ENCODE measurements at regions not wholly inside any gene's neighbourhood (a gene's known extent, or its start where the extent isn't known, plus 50 kb on each side); places are given as distances from the start of the nearest gene placed in this dataset.
A peak's percentile ranks its signal among the peaks of the same experiment; 100 is the strongest.

DNA sequence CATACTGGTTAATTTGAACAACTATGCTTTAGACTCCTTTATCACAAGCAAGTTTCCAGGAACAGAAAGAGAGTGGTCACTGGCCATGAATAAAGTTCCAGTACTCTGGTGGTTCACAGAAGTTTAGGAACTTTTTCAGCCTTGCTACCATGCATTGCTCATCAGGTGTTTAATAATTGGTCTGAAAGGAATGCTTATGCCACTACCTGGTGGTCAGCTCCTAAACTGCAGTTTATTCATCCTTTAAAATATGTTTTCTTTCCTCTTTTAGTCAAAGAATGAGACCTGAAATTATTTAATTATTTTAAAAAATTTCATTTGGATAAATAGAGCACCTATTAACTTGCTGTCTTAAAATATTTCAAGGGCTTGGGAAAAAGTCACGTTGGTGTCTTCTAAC is 260.1 kb upstream of the OR4E1 start:
- Histone ChIP-seq H2AFZ (ENCODE audit: low read length) (peak overlapping the region; percentile 9; the same call in 1 of the 2 replicates), H3K27me3 (ENCODE audit: insufficient read depth, low read length, poor library complexity, severe bottlenecking) (no peaks in the 10 kb centered on the region), H3K9ac (ENCODE audit: low read depth, low read length, poor library complexity, severe bottlenecking) (no peak overlapping the region), H3F3A (ENCODE audit: low read depth) (no peaks in the 10 kb centered on the region), H4K20me1 (ENCODE audit: insufficient read depth, low read length, poor library complexity, severe bottlenecking) (no peaks in the 10 kb centered on the region), H3K9me3 (ENCODE audit: insufficient read depth, low read depth, low read length) (no peaks in the 10 kb centered on the region), H3K36me3 (ENCODE audit: insufficient read depth, low read length) (no peaks in the 10 kb centered on the region), H3K4me3 (ENCODE audit: low read length, poor library complexity, severe bottlenecking) (no peak overlapping the region), H3K4me1 (ENCODE audit: insufficient read depth, low read length, poor library complexity, severe bottlenecking) (peaks cover 29% of the 10 kb centered on the region), H3K4me2 (ENCODE audit: low read depth, low read length, poor library complexity, severe bottlenecking) (no peak overlapping the region), H3K79me2 (ENCODE audit: insufficient read depth, low read length) (no peaks in the 10 kb centered on the region), H3K9me2 (replicated peaks; ENCODE audit: low read depth, low read length) (no peaks in the 10 kb centered on the region)
- TF ChIP-seq CTCF (conservative IDR thresholded peaks at IDR 0.05; ENCODE audit: low read length) (peak; percentile 79), EZH2phosphoT487 (IDR thresholded peaks at IDR 0.05; ENCODE audit: borderline replicate concordance) (no peak)

GRCh38 chr14:21924479-21924878 is 250.9 kb upstream of the OR4E1 start:
- peaks cover 53% of the 10 kb centered on the region for H3K4me1 ChIP-seq (ENCODE audit: insufficient read depth, low read length, poor library complexity, severe bottlenecking)
- H2AFZ ChIP-seq (ENCODE audit: low read length): no peak overlapping the region
- TF ChIP-seq CTCF (conservative IDR thresholded peaks at IDR 0.05; ENCODE audit: low read length): peak; percentile 46
- TF ChIP-seq EZH2phosphoT487 (IDR thresholded peaks at IDR 0.05; ENCODE audit: borderline replicate concordance): no peak
- no peaks in the 10 kb centered on the region for H3K79me2 ChIP-seq (ENCODE audit: insufficient read depth, low read length)
- H3K27me3 ChIP-seq (ENCODE audit: insufficient read depth, low read length, poor library complexity, severe bottlenecking): no peaks in the 10 kb centered on the region
- H3K36me3 ChIP-seq (ENCODE audit: insufficient read depth, low read length): no peaks in the 10 kb centered on the region
- H3K4me2 ChIP-seq (ENCODE audit: low read depth, low read length, poor library complexity, severe bottlenecking): peak overlapping the region; percentile 99
- H3K9ac ChIP-seq (ENCODE audit: low read depth, low read length, poor library complexity, severe bottlenecking): peak overlapping the region; percentile 96
- H3F3A ChIP-seq (ENCODE audit: low read depth): peaks cover 18% of the 10 kb centered on the region
- peaks cover 6% of the 10 kb centered on the region; the same call in 1 of the 2 replicates for H3K9me3 ChIP-seq (ENCODE audit: insufficient read depth, low read depth, low read length)
- H3K9me2 ChIP-seq (replicated peaks; ENCODE audit: low read depth, low read length): no peaks in the 10 kb centered on the region
- peak overlapping the region; percentile 74 for H3K4me3 ChIP-seq (ENCODE audit: low read length, poor library complexity, severe bottlenecking)
- H4K20me1 ChIP-seq (ENCODE audit: insufficient read depth, low read length, poor library complexity, severe bottlenecking): no peaks in the 10 kb centered on the region

- no peak overlapping the region; the same call in 1 of the 2 replicates for H2AFZ ChIP-seq (ENCODE audit: low read length)
- H3K79me2 ChIP-seq (ENCODE audit: insufficient read depth, low read length): no peaks in the 10 kb centered on the region
- peaks cover 56% of the 10 kb centered on the region for H3K4me1 ChIP-seq (ENCODE audit: insufficient read depth, low read length, poor library complexity, severe bottlenecking)
- H3K4me2 ChIP-seq (ENCODE audit: low read depth, low read length, poor library complexity, severe bottlenecking): peak overlapping the region; percentile 99
- H3K27me3 ChIP-seq (ENCODE audit: insufficient read depth, low read length, poor library complexity, severe bottlenecking): no peaks in the 10 kb centered on the region
- no peaks in the 10 kb centered on the region for H4K20me1 ChIP-seq (ENCODE audit: insufficient read depth, low read length, poor library complexity, severe bottlenecking)
- peak overlapping the region; percentile 74 for H3K4me3 ChIP-seq (ENCODE audit: low read length, poor library complexity, severe bottlenecking)
- peaks cover 18% of the 10 kb centered on the region for H3F3A ChIP-seq (ENCODE audit: low read depth)
- peak overlapping the region; percentile 96 for H3K9ac ChIP-seq (ENCODE audit: low read depth, low read length, poor library complexity, severe bottlenecking)
- no peaks in the 10 kb centered on the region for H3K9me2 ChIP-seq (replicated peaks; ENCODE audit: low read depth, low read length)
- peaks cover 6% of the 10 kb centered on the region; the same call in 1 of the 2 replicates for H3K9me3 ChIP-seq (ENCODE audit: insufficient read depth, low read depth, low read length)
- no peaks in the 10 kb centered on the region for H3K36me3 ChIP-seq (ENCODE audit: insufficient read depth, low read length)
- TF ChIP-seq CTCF (conservative IDR thresholded peaks at IDR 0.05; ENCODE audit: low read length) (no peak), EZH2phosphoT487 (IDR thresholded peaks at IDR 0.05; ENCODE audit: borderline replicate concordance) (no peak)
Measured at GRCh38 chr14:21923820-21924219, 250.2 kb upstream of the OR4E1 start.

Measured in Loucy (cell line).